Neuronal stem cell (in vitro differentiated cells): ENCODE measurements at regions not wholly inside any gene's neighbourhood (a gene's known extent, or its start where the extent isn't known, plus 50 kb on each side); places are given as distances from the start of the nearest gene placed in this dataset.

ENCODE experiments used
- DNase-seq: peaks from one replicate; pipeline ENCODE4 v3.0.0-alpha.2; 2013; ENCODE audit warnings: low spot score
- H2AFZ ChIP-seq: one replicate; pipeline ENCODE4 v1.6.1; 2013; ENCODE audit warnings: mild to moderate bottlenecking, low read length, inconsistent platforms
- H2AK5ac ChIP-seq: 2 replicates; pipeline ENCODE4 v1.6.1; 2013; ENCODE audit warnings: low read depth, mild to moderate bottlenecking, inconsistent platforms, low read length, moderate library complexity, mixed read lengths
- H2BK120ac ChIP-seq: 2 replicates; pipeline ENCODE4 v1.6.1; 2013; ENCODE audit warnings: low read depth, mild to moderate bottlenecking, inconsistent platforms, low read length, moderate library complexity, mixed read lengths
- H2BK12ac ChIP-seq: one replicate; pipeline ENCODE4 v1.6.1; 2013; ENCODE audit warnings: low read length, inconsistent platforms
- H2BK15ac ChIP-seq: 2 replicates; pipeline ENCODE4 v1.6.1; 2013; ENCODE audit warnings: mild to moderate bottlenecking, low read length, inconsistent platforms, mixed read lengths
- H2BK5ac ChIP-seq: one replicate; pipeline ENCODE4 v1.6.1; 2013; ENCODE audit warnings: inconsistent platforms, mild to moderate bottlenecking, low read length, moderate library complexity
- H3K14ac ChIP-seq: one replicate; pipeline ENCODE4 v1.6.1; 2013; ENCODE audit warnings: low read length, inconsistent platforms
- H3K18ac ChIP-seq: 2 replicates; pipeline ENCODE4 v1.6.1; 2013; ENCODE audit warnings: low read length, inconsistent platforms
- H3K23ac ChIP-seq: 2 replicates; pipeline ENCODE4 v1.6.1; 2013; ENCODE audit warnings: low read depth, mild to moderate bottlenecking, mixed read lengths, low read length, inconsistent platforms; ENCODE audit not compliant: poor library complexity
- H3K27ac ChIP-seq: replicated peaks from 3 replicates; pipeline ENCODE4 v1.5.1; 2013; ENCODE audit warnings: low read length, inconsistent platforms
- H3K27me3 ChIP-seq, 3 experiments: 2 replicates each; pipeline ENCODE4 v1.6.1; 2013; ENCODE audit warnings: low read length in 3 of 3, mild to moderate bottlenecking in 2 of 3, inconsistent platforms in 1 of 3, low read depth in 1 of 3, mixed read lengths in 1 of 3, moderate library complexity in 1 of 3; ENCODE audit not compliant: control insufficient read depth in 3 of 3, insufficient read depth in 3 of 3
- H3K36me3 ChIP-seq, 2 donors: replicated peaks in 1 of 2; 2 replicates each; pipeline ENCODE4 v1.6.1; 2013; ENCODE audit warnings: low read length in 2 of 2; ENCODE audit not compliant: control insufficient read depth in 2 of 2, insufficient read depth in 2 of 2
- H3K4ac ChIP-seq: 2 replicates; pipeline ENCODE4 v1.6.1; 2013; ENCODE audit warnings: inconsistent platforms, mild to moderate bottlenecking, low read length, moderate library complexity
- H3K4me1 ChIP-seq, 2 donors: 1 replicate in 1 of 2; 2 replicates in 1 of 2; pipeline ENCODE4 v1.6.1; 2013; ENCODE audit warnings: low read length in 2 of 2, low read depth in 1 of 2; ENCODE audit not compliant: control insufficient read depth in 2 of 2, insufficient read depth in 1 of 2
- H3K4me2 ChIP-seq: one replicate; pipeline ENCODE4 v1.6.1; 2013; ENCODE audit warnings: mild to moderate bottlenecking, low read length, inconsistent platforms; ENCODE audit not compliant: insufficient read depth, poor library complexity, severe bottlenecking
- H3K4me3 ChIP-seq, 2 donors: 2 replicates each; pipeline ENCODE4 v1.5.1; 2013; ENCODE audit warnings: low read length in 2 of 2, mild to moderate bottlenecking in 2 of 2, inconsistent platforms in 1 of 2, moderate library complexity in 1 of 2
- H3K79me1 ChIP-seq: one replicate; pipeline ENCODE4 v1.6.1; 2013; ENCODE audit warnings: low read depth, mild to moderate bottlenecking, inconsistent platforms, low read length, moderate library complexity
- H3K9ac ChIP-seq: one replicate; pipeline ENCODE4 v1.6.1; 2013; ENCODE audit warnings: mild to moderate bottlenecking, low read depth, low read length, inconsistent platforms; ENCODE audit not compliant: poor library complexity
- H3K9me3 ChIP-seq, 2 donors: replicated peaks in 1 of 2; 2 replicates each; pipeline versions ENCODE3 to v1.6.1; 2013; ENCODE audit warnings: low read length in 2 of 2, mild to moderate bottlenecking in 2 of 2, inconsistent platforms in 1 of 2, low read depth in 1 of 2, mixed read lengths in 1 of 2, moderate library complexity in 1 of 2; ENCODE audit not compliant: control insufficient read depth in 2 of 2, insufficient read depth in 1 of 2
- H4K8ac ChIP-seq: one replicate; pipeline ENCODE4 v1.6.1; 2013; ENCODE audit warnings: low read depth, mild to moderate bottlenecking, inconsistent platforms, low read length, moderate library complexity
- H4K91ac ChIP-seq: one replicate; pipeline ENCODE4 v1.6.1; 2013; ENCODE audit warnings: low read length, low read depth, mild to moderate bottlenecking, inconsistent platforms; ENCODE audit not compliant: poor library complexity
- WGBS, 2 donors: extraction: QIAGEN DNeasy Blood & Tissue Kit; methylation state at CpG; one replicate each; pipeline ENCODE4 v1.1.7; 2013; ENCODE audit warnings: missing lambda C conversion rate in 2 of 2, mixed read lengths in 1 of 2; ENCODE audit not compliant: insufficient read length in 2 of 2, insufficient replicate concordance in 1 of 2; ENCODE audit errors: extremely low coverage in 2 of 2; 5-methylcytosine and 5-hydroxymethylcytosine counted together

DNA sequence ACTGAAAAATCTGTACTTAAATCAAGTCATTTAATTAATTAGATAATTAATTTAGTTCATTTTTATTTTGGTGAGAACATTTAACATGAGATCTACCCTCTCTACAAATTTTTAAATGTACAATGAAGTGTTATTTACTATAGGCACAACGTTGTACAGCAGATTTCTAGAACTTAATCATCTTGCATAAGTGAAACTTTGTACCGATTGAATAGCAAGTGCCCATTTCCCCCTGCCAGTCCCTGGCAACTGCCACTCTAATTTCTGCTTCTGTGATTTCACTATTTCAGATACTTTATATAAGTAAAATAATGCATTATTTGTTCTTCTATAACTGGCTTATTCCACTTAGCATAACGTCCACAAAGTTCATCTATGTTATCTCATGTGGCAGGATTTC, 50.1 kb upstream of the SYTL5 start:
- no peak overlapping the region for H2BK15ac ChIP-seq
- no peak overlapping the region for H4K91ac ChIP-seq
- H3K14ac ChIP-seq, result no peak overlapping the region
- no CpG with 5 or more reads among the region's 3 CpGs for WGBS, 2 donors
- no peak overlapping the region for H2AK5ac ChIP-seq
- no peaks in the 10 kb centered on the region for H3K27me3 ChIP-seq
- H2BK120ac ChIP-seq, result no peak overlapping the region
- no peaks in the 10 kb centered on the region for H3K79me1 ChIP-seq
- H3K27ac ChIP-seq, result no peak overlapping the region
- no peaks in the 10 kb centered on the region for H3K36me3 ChIP-seq
- H3K4me2 ChIP-seq, result no peak overlapping the region
- no peak overlapping the region for H2BK12ac ChIP-seq
- H3K9me3 ChIP-seq, result no peaks in the 10 kb centered on the region
- DNase-seq, result no peak
- H3K4me1 ChIP-seq, result no peaks in the 10 kb centered on the region
- no peak overlapping the region for H2AFZ ChIP-seq
- H2BK5ac ChIP-seq, result no peak overlapping the region
- H3K4ac ChIP-seq, result no peak overlapping the region
- H4K8ac ChIP-seq, result no peak overlapping the region
- H3K23ac ChIP-seq, result no peak overlapping the region
- no peak overlapping the region for H3K18ac ChIP-seq
- no peak overlapping the region for H3K4me3 ChIP-seq
- no peak overlapping the region for H3K9ac ChIP-seq
